SH-SY5Y (cell line): ENCODE measurements at regions not wholly inside any gene's neighbourhood (a gene's known extent, or its start where the extent isn't known, plus 50 kb on each side); places are given as distances from the start of the nearest gene placed in this dataset.

Experiments used
- GATA2 ChIP-seq: IDR thresholded peaks from 2 replicates; pipeline ENCODE4 v1.6.1; 2011; ENCODE audit warnings: mild to moderate bottlenecking, low read depth, low read length
- GATA3 ChIP-seq: IDR thresholded peaks from 2 replicates; pipeline ENCODE4 v1.6.1; 2011; ENCODE audit warnings: low read depth, mild to moderate bottlenecking, low read length, moderate library complexity

DNA sequence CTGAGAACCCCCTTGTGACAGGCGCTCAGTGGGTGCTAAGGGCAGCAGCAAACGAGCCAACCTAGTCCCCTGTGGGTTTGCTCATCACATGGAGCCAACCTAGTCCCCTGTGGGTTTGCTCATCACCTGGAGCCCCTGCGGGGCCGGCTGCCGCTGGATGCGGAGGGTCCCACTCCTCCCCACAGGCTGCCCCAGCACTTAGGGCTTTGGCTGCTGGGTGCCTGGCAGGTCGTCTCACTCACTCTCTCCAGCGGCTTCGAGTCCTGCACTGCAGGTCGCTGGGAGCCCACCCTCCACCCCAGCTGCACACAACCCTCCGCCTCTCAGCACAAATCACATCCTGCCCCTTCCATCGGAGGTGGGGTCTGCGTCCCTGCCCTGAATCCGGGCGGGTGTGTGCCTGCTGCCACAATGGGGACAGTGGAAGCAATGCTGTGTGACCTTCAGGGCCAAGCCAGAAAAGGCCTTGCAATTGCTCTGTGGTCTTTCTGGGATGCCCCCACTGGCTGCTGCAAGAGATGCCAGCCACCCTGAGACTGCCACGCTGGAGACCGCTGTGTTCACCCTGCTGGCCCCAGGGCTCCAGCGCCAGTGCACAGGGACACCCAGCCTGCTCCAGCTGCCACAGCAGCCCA, 248.1 kb upstream of the SALL3 start:
- TF ChIP-seq GATA2 (no peak), GATA3 (no peak)
